Tibial nerve (tissue), 3 donors: ENCODE measurements at regions not wholly inside any gene's neighbourhood (a gene's known extent, or its start where the extent isn't known, plus 50 kb on each side); places are given as distances from the start of the nearest gene placed in this dataset.

Source experiments
- CTCF ChIP-seq, 5 experiments: fragments of 200-600 bp in 3 of 5; fragments of 450-650 bp in 2 of 5; sonication (generic) in 3 of 5; IDR thresholded peaks; one replicate each; pipeline ENCODE4 v1.5.1; 2016 to 2019; ENCODE audit warnings: antibody characterized with exemption in 5 of 5, mild to moderate bottlenecking in 3 of 5, moderate library complexity in 2 of 5
- POLR2A ChIP-seq, 2 donors: fragments of 450-650 bp; IDR thresholded peaks; one replicate each; pipeline ENCODE4 v1.6.1; 2017; ENCODE audit warnings: antibody characterized with exemption in 2 of 2, mild to moderate bottlenecking in 2 of 2, moderate library complexity in 2 of 2

GRCh38 chr10:89118091-89118490 is 89.0 kb downstream of the CH25H start:
- TF ChIP-seq CTCF (IDR thresholded peaks at IDR 0.05) (no peak), POLR2A (IDR thresholded peaks at IDR 0.05) (no peak)
